ENCODE measurements at regions not wholly inside any gene's neighbourhood (a gene's known extent, or its start where the extent isn't known, plus 50 kb on each side); places are given as distances from the start of the nearest gene placed in this dataset.

DNA sequence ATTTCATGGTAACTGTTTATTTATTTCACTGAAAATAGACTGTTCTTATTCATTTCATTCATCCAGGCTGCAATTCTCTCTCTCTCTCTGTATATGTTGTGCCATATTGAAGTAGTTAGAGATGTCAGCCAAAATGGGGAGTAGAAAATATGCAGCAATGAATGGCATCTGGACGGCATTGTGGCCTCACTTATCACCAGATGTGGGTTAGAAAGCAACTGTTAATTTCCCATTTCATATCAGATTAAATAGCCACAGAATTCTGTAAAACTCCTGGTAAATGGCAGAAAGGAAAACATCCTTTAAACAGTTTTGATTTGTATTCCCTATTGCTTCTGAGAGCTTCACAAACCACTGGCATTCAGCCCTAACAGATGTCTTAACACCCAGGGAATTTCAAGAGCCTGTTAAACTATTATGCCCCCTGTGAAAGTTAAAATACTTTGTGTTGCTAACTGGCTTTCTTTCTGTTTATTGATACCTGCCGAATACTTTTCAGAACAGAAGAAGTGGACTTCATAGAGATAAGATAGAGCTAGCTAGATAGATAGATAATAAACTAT is 1763.3 kb upstream of the MIR17HG start:
- DNase-seq (ENCODE audit: low spot score), result no peak

DNA sequence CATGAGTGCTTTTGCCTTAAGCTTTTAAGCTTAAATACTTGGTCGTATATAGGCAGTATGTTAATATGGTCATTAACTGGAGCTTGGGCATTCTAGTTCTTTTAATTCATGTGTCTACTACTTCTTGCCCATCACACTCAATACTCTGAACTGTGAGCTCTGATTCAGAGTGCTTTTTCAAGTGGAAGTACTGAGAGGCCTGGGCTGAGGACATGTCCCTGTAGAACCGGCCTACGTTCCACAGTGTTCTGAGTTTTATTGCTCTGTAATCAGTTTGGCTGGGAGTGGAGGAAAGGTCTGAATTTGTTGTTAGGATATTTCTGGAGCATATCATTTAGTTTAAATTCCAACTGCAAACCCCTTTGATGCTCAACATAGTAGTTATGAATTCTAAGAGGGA is 1744.8 kb upstream of the MIR17HG start:
- no peak for DNase-seq (ENCODE audit: low spot score)

DNA sequence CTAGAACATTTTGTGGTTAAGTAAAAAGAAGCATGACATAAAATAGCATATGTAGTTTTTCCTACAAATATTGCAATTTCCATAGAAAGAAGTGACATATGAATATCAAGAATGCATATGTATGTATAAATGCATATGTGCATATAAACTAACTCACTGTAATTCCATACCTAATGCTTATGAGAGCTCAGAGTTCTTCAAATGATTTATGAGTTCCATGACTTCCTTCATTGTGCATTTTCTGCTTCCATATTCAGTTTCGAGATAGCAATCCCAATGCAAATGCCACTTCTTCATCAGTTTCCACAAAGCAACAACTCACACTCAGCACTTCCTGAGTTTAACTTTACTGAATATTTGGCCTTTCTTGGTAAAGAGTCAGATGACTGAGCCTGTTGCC is 1744.3 kb upstream of the MIR17HG start:
- no peak for DNase-seq (ENCODE audit: low spot score)

DNA sequence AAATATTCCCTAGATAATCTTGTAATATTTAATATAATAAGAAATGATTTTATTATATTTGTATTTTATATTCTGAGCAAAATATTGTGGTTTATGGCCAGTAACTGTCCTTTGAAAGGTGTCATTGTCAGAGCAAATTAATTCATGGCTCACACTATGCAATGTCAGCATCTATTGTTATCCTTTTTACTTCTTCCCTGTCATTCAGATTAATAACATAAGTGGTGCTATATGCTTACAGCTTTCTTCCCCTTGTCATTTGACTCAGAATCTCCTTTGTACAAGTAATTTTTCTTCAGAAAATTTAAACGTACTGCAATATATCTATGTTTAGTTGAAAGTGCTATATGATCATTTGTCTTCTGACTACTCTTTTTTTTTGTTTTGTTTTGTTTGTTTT is 1738.2 kb upstream of the MIR17HG start:
- DNase-seq (ENCODE audit: low spot score), result no peak

DNA sequence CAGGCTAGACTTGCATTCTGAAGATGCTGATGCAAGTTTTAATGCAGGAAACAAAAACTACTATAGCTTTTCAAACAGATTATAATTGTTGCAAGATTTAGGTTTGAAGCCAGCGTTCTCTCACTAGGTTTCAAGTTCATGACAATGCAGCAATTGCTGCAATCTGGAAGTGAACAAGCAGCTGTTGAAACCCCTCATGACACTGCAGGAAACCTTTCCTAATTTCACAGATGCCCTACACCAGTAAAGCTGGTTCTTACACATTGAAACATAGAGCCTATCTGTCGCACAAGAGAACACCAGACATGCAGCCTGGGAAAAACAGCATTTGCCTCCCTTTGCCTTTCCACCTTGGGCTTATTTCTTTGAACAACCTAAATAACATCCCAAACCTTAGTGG is 1737.2 kb upstream of the MIR17HG start:
- no peak for DNase-seq (ENCODE audit: low spot score)

DNA sequence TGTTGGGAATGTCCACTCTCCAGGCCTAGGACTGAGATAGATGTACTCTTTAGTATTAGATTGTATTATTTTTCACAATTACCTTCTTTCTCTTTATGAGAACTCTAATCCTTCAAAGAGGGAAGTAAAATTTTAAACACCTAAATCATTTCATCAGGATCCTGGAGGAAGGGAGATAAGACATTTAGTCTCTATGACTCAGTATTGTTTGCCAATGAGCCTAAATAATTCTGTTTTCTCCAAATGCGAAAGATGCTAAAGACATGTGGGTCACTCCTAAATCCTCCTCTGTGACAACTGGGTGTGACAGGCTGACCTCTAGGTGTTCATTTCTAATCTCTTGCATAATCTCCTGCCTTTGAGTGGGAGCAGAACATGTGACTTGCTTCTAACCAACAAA is 1736.6 kb upstream of the MIR17HG start:
- DNase-seq (ENCODE audit: low spot score), result no peak

DNA sequence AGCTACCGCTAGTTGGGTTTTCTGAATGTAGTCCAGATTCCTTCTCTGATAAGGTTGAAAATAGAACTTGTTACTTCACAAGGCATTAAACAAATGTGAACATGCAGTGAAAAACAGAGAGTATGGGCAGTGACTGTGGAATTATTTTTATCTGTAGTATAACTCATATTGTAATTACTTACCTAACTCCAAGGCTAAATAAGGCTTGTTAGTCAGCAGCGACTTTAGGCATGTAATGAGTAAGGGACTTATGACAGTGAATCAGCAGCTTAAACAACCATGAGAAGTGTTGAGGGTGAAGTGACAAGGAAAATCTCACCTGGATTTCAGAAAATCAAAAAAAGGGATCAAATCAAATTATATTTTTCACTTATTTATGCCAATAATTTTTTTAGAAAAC is 1719.5 kb upstream of the MIR17HG start:
- no peak for DNase-seq (ENCODE audit: low spot score)

DNA sequence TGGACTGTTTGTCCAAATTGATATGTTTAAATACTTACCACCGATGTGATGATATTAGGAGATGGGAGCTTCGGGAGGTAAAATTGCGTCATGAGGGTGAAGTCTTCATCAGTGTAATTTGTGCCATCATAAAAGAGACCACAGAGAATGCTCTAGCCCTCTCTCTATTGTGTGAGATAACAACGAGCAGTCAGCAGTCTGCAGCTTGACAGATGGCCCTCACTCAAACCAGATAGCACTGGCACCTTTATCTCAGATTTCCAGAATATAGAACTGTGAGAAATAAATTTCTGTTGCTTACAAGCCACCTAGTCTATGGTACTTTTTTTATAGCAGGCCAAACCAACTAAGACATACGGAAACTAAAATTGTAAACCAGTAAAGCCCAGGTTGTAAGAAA is 1718.9 kb upstream of the MIR17HG start:
- DNase-seq (ENCODE audit: low spot score), result no peak

DNA sequence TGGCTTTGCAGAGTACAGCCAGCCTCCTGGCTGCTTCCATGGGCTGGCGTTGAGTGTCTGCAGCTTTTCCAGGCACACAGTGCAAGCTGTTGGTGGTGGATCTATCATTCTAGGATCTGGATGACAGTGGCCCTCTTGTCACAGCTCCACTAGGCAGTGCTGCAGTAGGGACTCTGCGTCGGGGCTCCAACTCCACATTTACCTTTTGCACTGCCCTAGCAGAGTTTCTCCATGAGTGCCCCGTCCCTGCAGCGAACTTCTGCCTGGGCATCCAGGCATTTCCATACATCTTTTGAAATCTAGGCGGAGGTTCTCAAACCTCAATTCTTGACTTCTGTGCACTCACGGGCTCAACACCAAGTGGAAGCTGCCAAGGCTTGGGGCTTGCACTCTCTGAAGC is 1697.3 kb upstream of the MIR17HG start:
- no peak for DNase-seq (ENCODE audit: low spot score)

DNA sequence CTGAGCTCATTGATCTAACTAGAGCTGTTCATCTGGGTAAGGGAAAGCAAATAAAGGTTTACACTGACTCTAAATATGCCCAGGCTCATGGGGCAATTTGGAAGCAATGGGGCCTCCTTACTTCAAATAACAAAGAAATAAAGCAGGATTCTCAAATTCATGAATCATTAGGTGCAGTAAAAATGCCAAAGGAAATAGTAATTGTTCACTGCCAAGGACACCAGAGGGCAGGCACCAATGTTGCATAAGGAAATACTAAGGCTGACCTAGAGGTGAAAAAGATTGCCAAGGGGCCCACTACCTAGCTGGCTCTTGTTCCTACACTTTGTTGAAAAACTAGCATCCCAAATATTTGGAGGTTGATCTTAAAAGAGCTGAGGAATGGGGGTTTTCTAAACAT is 1686.7 kb upstream of the MIR17HG start:
- no peak for DNase-seq (ENCODE audit: low spot score)

DNA sequence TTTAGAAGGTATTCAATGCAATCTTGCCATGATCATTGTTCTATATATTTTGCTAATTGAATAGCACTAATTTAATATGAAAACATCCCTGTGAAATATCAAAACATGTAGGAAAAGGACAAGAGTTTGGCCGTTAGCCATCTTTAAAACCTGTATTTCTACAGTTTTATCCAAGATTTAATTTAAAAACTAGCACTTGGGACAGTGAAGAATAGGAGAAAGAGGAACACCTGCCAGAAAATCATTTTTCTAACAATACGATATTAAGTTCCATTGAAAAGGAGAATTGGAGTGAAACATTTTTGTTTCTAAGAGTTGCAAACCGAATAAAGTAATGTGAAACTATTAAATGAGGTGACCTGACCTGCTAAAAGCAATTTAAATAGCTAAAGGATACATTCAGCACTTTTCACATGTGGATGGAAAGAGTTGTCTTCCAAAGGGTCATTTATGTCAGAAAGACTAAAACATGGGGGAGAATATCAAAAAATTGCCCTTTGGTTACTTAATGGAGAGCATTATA is 1673.6 kb upstream of the MIR17HG start:
- DNase-seq (ENCODE audit: low spot score), result no peak

DNA sequence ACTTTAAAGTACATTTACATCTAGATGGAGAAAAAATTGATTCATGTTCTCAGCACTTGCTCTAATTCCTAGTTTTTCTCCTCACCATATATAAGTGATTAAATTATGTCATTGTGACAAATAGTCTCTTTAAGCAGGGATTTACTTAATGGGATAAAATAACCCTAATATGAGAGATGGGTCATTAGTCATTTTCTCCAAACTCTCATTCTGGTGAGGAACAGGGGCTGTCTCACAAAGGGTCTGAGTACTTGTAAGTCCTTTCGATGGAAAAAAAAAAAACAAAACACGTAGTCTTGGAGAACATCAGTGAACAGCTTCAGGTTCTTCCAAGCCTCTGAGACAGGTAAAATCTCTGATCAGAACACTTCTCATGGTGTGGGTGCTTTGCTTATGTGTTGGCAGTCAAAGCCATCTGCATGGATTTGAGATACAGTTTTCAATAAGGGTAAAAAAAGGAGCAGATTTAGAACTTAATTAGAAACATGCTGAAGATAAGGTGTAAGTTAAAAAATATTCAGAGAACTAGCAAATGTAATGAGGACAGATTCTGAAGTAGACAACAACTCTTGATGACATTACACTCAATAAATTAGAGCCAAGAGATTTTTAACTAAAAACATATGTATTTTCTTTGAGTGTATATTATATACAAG is 1668.9 kb upstream of the MIR17HG start:
- DNase-seq (ENCODE audit: low spot score), result no peak

DNA sequence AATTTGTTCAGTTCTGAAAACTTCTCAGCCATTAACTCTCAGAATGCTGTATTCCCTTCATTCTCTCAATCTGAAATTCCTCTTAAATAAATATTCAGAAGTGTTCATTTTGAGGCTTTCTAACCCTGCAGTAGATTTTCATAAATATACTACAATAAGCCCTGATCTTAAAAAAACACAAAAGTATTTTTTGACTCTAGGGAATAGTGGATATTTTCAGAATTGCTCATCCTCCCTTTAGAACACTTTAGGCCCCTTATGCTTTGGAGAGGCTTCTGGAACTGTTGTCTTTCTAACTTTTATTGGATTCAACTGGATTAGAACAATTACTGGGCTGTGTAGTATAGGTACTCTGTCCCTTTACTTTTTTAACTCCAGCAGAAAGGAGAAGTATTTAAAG is 1662.6 kb upstream of the MIR17HG start:
- DNase-seq (ENCODE audit: low spot score), result no peak

DNA sequence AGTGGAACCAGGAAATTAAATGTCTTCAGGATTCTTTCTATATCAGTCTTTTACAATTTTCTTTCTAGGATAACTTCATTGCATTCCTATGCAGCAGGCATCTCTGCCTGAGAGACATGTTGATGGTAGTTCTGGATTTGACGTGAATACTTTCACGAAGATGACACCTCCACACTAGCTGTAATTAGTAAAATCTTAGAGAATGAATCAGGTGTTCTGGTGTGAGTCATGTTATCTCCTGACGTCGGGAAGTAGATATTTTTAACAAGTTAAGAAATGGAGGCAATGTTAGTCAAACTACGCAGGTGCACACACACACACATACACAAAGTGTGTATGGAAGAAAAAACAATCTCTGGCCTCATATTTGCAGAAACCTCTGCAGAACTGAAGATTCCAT is 1661.3 kb upstream of the MIR17HG start:
- DNase-seq (ENCODE audit: low spot score), result no peak

DNA sequence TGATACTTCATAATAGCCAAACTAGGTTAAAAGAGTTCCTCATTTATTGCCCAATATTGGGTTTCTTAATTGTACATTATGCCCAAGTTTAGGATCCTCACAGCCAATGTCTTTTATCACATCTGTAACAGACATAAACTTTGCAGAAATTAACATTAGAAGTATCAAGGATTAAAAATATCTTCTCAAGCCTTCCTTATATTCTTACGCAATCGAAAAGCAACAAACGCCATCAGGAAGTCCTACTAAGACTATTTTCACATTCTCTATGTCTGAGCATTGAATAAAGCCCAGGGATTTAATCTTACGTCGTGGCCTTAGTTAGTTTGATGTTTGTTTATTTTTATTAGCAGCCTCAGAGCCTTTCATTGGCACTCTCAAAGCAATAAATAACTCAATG is 1660.4 kb upstream of the MIR17HG start:
- DNase-seq (ENCODE audit: low spot score), result no peak

DNA sequence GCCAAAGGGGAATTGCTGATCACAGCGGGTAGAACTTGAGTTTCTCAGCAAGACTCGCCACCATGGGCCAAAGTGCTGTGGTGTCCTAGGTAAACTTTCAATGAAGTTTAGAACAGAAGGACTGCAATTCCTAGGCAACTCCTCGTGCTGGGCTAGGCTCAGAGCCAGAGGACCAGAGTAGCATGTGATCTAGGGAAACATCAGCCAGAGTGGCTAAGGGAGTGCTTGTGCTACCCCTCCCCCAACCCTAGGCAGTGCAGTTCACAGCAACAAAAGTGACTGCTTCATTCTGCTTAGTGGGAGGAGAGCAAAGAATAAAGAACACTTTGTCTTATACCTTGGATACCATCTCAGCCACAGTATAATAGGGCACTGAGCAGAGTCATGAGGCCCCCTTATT is 1658.6 kb upstream of the MIR17HG start:
- DNase-seq (ENCODE audit: low spot score), result no peak

DNA sequence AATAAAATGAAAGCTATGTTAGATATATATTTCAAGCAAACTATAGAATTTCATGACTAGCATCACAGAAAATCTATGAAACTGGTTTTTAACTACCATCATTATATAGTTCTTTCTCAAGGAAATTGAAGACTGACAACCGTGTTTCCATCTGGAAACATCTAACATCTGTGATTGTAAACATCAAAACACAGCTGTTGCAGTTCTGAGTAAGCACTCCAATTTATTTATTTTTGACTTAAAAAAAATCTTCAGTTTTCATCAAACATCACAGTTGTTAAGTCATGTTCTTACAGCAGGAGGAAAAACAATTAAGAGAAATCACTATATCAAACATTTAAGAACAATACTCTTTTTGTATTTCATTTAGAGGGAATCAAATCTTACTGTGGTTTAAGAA is 1653.0 kb upstream of the MIR17HG start:
- no peak for DNase-seq (ENCODE audit: low spot score)

DNA sequence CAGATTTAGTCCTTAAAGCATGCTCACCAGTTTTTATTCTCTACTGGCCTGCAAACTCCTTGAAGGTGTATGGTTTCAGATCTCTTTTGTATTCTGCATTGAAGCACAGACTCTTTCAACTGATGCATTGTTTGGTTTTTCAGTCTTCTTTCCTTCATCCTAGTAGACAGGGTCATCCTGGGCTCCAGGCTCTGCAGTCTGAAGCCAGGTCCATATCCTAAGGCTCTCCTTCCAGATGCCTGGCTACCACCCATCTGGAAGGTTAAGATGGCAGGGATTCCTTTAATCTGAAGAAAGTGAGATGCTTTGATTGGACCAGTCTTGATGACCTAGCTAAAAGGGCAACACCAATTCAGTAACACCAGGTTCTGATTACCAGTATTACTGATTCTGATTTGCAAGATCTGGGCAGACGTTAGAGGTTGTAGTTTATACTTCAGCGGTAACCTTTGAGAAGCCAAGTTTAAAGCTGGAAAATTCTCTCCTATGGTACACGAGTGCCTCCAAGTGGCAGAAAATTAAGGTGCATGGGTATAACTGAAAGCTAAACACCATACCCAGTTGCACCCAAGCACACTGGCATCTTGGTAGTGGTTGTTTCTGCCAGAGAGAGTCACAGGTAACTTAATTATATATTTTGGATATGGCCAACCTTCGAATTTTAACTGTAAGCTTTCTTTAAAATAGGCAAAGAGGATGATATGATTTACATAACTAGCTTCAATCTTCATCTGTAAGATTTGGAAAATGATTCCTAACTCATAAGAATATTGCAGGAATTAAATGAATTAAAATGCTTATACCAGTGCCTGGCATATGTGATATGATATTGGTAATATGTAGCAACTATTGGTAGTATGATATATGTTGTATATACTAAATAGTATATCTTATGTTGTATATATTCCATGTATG is 1651.9 kb upstream of the MIR17HG start:
- peak; percentile 4 for DNase-seq (ENCODE audit: low spot score)

DNA sequence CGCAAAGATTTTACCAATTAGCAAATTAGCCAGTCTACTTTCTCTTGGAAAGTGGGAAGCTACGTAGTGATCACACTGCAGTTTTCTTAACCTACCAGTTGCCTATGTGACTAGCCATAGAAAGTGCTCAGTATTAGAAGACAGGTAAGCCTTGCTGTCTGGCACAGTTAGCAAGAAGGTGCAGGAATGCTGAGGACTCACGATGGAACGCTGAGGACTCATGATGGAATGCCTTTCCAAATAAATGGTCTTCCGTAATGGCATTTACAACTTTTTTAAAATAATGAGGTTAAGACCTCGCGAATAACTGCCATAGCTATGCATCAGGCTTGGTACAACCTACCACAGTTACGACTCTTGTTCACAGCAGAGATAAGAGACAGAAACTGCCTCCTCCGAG is 1645.6 kb upstream of the MIR17HG start:
- no peak for DNase-seq (ENCODE audit: low spot score)

DNA sequence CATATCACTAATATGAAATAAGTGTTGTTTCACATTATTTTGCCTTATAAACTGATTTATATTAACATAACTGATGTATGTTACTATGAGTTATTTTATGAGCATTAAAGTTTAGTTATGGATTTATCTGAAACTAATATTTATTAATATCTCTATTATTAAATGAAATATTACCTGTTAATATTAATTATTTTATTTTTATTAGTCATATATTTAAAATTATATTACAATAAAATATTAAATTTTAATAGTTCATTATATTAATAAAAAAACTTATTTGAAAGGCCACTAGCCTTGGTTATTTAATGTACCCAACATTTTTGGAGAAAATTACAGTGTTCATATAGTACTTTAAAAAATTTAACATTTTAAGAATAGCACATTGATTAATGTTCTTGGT is 1643.4 kb upstream of the MIR17HG start:
- no peak for DNase-seq (ENCODE audit: low spot score)

DNA sequence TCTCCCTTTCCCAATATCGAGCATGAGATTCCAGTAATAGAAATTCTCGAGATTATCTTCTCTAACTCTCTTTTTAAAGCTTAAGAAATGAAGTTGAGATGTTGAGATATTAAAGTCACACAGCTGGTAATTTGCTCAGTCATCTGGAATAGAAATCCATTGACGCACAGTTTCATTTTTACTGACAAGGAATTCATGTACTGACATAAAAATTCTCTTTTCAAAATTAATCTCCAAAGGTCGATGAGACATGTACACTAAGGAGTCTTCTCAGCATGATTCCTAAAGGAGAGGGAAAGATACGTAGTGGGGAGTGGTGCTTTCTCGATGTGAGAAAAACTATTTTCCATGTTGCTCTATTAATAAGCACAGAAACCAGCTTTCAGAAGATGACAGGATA is 1639.5 kb upstream of the MIR17HG start:
- no peak for DNase-seq (ENCODE audit: low spot score)

DNA sequence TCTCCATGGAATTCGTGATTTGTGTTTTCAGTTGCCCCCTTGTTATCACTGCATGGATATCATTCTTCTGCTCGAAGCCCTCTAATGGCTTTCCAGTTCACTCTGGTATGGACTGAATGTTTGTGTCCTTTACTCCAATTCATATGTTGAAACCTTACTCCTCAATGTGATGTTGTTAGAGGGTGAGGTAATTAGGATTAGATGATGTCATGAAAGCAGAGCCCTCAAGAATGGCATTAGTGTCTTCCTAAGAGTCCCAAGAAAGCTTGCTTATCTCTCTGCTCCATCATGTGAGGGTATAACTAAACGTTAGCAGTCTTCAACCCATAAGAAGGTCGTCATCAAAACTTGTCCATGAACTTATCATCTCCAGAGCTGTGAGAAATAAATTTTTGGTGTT is 1626.3 kb upstream of the MIR17HG start:
- DNase-seq (ENCODE audit: low spot score), result no peak

All from activated CD4-positive, alpha-beta T cell treated with anti-CD3 and anti-CD28 coated beads, Interleukin-2, Interleukin-4, amounts not matched to agents 100 ng/mL and 50 ng/mL, durations not matched to agents 16 hours and 8 hours (primary cell).